Stimulated activated CD4-positive, alpha-beta T cell treated with anti-CD3 and anti-CD28 coated beads, Interleukin-4, amount 100 ng/mL, for 48 hours (primary cell): ENCODE measurements at regions not wholly inside any gene's neighbourhood (a gene's known extent, or its start where the extent isn't known, plus 50 kb on each side); places are given as distances from the start of the nearest gene placed in this dataset.

Source experiments
- DNase-seq, 2 donors: peaks; one replicate each; pipeline ENCODE4 v3.0.0-alpha.2; 2020; ENCODE audit warnings: low read depth in 2 of 2

- DNase-seq = no peak
Measured at GRCh38 chr20:39111359-39112177, 149.4 kb downstream of the DHX35 start.

GRCh38 chr20:39110819-39111136, 148.6 kb downstream of the DHX35 start:
- DNase-seq = no peak

GRCh38 chr20:39109933-39110818, 148.0 kb downstream of the DHX35 start:
- DNase-seq = no peak

GRCh38 chr20:39108746-39109145, 146.6 kb downstream of the DHX35 start:
- DNase-seq = no peak

- DNase-seq = no peak
Measured at GRCh38 chr20:39107741-39108140, 145.6 kb downstream of the DHX35 start.

GRCh38 chr20:39106791-39107190, 144.6 kb downstream of the DHX35 start:
- no peak for DNase-seq

- DNase-seq = no peak
Measured at GRCh38 chr20:39105551-39105950, 143.4 kb downstream of the DHX35 start.

- no peak for DNase-seq
Measured at GRCh38 chr20:39103732-39104131, 141.6 kb downstream of the DHX35 start.

GRCh38 chr20:39103305-39103704, 141.2 kb downstream of the DHX35 start:
- DNase-seq = no peak

GRCh38 chr20:39101895-39102294, 139.8 kb downstream of the DHX35 start:
- DNase-seq = no peak

GRCh38 chr20:39100691-39101090, 138.5 kb downstream of the DHX35 start:
- no peak for DNase-seq

GRCh38 chr20:39097889-39098288, 135.7 kb downstream of the DHX35 start:
- no peak for DNase-seq

GRCh38 chr20:39095870-39096269, 133.7 kb downstream of the DHX35 start:
- DNase-seq = no peak

- no peak for DNase-seq
Measured at GRCh38 chr20:39094391-39094790, 132.2 kb downstream of the DHX35 start.

- no peak for DNase-seq
Measured at GRCh38 chr20:39092733-39093410, 130.7 kb downstream of the DHX35 start.

GRCh38 chr20:39090906-39091305, 128.8 kb downstream of the DHX35 start:
- no peak for DNase-seq

- no peak for DNase-seq
Measured at GRCh38 chr20:39089797-39090196, 127.7 kb downstream of the DHX35 start.
